NCI-H1930 (cell line): ENCODE measurements at regions not wholly inside any gene's neighbourhood (a gene's known extent, or its start where the extent isn't known, plus 50 kb on each side); places are given as distances from the start of the nearest gene placed in this dataset.
"Not testable (repeated sequence)": the region's sequence is repeated elsewhere in the genome, so short reads cannot be mapped to it uniquely, and the experiment has no call there.

ENCODE experiments used
- DNase-seq, 2 experiments: peaks; one replicate each; lab custom pipeline; 2025; lab: John Stamatoyannopoulos, UW

- not testable (repeated sequence) for DNase-seq
Observed at GRCh38 chr7:80292634-80293033, 158.0 kb downstream of the GNAI1 start.

- DNase-seq, result no peak
Observed at GRCh38 chr7:80288175-80289122, 153.8 kb downstream of the GNAI1 start.

- no peak for DNase-seq
Observed at GRCh38 chr7:80287400-80288174, 153.0 kb downstream of the GNAI1 start.

GRCh38 chr7:80286611-80287010, 152.0 kb downstream of the GNAI1 start:
- DNase-seq, result no peak

GRCh38 chr7:80284855-80285254, 150.2 kb downstream of the GNAI1 start:
- no peak for DNase-seq

GRCh38 chr7:80279760-80280159, 145.1 kb downstream of the GNAI1 start:
- DNase-seq, result no peak

- no peak for DNase-seq
Observed at GRCh38 chr7:80278737-80279136, 144.1 kb downstream of the GNAI1 start.

GRCh38 chr7:80277434-80278427, 143.1 kb downstream of the GNAI1 start:
- no peak for DNase-seq
